ENCODE measurements at regions not wholly inside any gene's neighbourhood (a gene's known extent, or its start where the extent isn't known, plus 50 kb on each side); places are given as distances from the start of the nearest gene placed in this dataset.

DNA sequence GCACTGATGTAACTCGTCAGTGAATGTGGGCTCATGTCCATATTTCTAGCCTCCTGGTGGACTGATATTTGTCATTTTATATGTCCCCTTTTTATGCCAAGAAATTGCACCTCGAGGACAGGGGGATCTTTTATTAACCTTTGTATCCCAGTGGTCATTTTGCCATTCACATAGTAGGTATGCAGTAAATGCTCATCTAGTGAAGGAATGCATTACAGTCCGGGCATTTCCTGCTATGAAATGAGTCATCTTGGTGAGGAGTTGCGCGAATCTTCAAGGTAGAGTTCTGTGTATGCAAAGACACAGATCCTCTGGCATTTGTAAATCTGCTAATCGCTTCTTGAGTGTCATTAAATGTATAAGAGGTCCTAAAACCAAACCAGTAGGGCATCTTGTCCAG is 755.5 kb upstream of the ADAMTS16 start:
- H3K27ac ChIP-seq, result no peak overlapping the region
- H3K4me1 ChIP-seq, result no peaks in the 10 kb centered on the region
- no peaks in the 10 kb centered on the region for H3K36me3 ChIP-seq
- TF ChIP-seq, protein P1, sequence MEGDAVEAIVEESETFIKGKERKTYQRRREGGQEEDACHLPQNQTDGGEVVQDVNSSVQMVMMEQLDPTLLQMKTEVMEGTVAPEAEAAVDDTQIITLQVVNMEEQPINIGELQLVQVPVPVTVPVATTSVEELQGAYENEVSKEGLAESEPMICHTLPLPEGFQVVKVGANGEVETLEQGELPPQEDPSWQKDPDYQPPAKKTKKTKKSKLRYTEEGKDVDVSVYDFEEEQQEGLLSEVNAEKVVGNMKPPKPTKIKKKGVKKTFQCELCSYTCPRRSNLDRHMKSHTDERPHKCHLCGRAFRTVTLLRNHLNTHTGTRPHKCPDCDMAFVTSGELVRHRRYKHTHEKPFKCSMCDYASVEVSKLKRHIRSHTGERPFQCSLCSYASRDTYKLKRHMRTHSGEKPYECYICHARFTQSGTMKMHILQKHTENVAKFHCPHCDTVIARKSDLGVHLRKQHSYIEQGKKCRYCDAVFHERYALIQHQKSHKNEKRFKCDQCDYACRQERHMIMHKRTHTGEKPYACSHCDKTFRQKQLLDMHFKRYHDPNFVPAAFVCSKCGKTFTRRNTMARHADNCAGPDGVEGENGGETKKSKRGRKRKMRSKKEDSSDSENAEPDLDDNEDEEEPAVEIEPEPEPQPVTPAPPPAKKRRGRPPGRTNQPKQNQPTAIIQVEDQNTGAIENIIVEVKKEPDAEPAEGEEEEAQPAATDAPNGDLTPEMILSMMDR (IDR thresholded peaks at IDR 0.05), result no peak
- no peaks in the 10 kb centered on the region for H3K27me3 ChIP-seq
- no peak overlapping the region for H3K4me3 ChIP-seq
- H3K9me3 ChIP-seq, result no peaks in the 10 kb centered on the region
- intact Hi-C loops (cut with DNase I), result no loop called here
- DNase-seq (ENCODE audit: low spot score in 2 of 2), result no peak

DNA sequence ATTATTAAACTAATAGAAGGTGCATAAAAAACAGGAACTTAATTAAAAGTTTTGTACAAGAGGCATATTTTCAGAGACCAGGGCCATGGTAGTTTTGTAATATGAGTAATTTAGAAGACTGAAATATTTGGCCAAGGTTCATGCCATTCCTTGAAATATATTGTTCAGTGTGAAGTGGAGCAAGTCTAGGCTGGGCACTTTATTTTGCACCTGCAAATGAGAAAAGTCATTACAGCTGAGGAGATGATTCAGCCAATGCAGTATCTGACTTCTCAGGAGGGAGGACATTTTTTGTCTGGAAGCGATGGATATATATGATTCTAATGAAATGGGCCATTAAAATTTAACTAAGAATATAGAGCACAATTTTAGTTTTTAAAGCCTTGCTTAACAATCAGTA is 754.0 kb upstream of the ADAMTS16 start:
- Histone ChIP-seq H3K27ac (no peak overlapping the region), H3K36me3 (no peaks in the 10 kb centered on the region), H3K27me3 (no peaks in the 10 kb centered on the region), H3K4me3 (no peak overlapping the region), H3K4me1 (no peaks in the 10 kb centered on the region), H3K9me3 (no peaks in the 10 kb centered on the region)
- intact Hi-C loops (cut with DNase I), result no loop called here
- TF ChIP-seq, protein P1 (IDR thresholded peaks at IDR 0.05), result no peak
- no peak for DNase-seq (ENCODE audit: low spot score in 2 of 2)

DNA sequence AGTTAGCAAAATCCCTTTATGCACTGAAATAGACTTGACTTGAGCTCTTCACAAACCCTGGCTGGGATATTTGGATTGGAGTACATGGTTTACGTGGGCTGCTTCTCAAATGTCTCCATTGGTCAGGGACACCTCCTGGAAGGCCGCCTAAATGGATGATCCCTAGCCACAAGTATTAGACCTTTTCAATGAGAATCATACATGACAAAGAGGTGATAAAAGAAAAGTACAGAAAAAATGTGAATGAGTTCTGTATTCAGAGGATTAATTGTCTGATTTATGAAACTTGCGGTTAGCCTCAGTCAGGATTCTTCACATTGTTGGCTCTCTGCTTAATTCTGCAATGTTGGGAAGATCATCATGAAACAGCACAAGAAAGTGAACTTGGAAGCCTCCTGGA is 752.8 kb upstream of the ADAMTS16 start:
- H3K4me1 ChIP-seq, result no peaks in the 10 kb centered on the region
- no peaks in the 10 kb centered on the region for H3K27me3 ChIP-seq
- H3K9me3 ChIP-seq, result no peaks in the 10 kb centered on the region
- no peaks in the 10 kb centered on the region for H3K36me3 ChIP-seq
- DNase-seq (ENCODE audit: low spot score in 2 of 2), result no peak
- H3K4me3 ChIP-seq, result no peak overlapping the region
- H3K27ac ChIP-seq, result no peak overlapping the region
- intact Hi-C loops (cut with DNase I), result no loop called here
- TF ChIP-seq, protein P1 (IDR thresholded peaks at IDR 0.05), result no peak

- no peak overlapping the region for H3K4me3 ChIP-seq
- TF ChIP-seq, protein P1 (IDR thresholded peaks at IDR 0.05), result no peak
- H3K27me3 ChIP-seq, result no peaks in the 10 kb centered on the region
- no peak for DNase-seq (ENCODE audit: low spot score in 2 of 2)
- no peaks in the 10 kb centered on the region for H3K36me3 ChIP-seq
- no peak overlapping the region for H3K27ac ChIP-seq
- H3K9me3 ChIP-seq, result no peaks in the 10 kb centered on the region
- no peaks in the 10 kb centered on the region for H3K4me1 ChIP-seq
- intact Hi-C loops (cut with DNase I), result no loop called here
Measured at GRCh38 chr5:4395752-4396151, 744.4 kb upstream of the ADAMTS16 start.

DNA sequence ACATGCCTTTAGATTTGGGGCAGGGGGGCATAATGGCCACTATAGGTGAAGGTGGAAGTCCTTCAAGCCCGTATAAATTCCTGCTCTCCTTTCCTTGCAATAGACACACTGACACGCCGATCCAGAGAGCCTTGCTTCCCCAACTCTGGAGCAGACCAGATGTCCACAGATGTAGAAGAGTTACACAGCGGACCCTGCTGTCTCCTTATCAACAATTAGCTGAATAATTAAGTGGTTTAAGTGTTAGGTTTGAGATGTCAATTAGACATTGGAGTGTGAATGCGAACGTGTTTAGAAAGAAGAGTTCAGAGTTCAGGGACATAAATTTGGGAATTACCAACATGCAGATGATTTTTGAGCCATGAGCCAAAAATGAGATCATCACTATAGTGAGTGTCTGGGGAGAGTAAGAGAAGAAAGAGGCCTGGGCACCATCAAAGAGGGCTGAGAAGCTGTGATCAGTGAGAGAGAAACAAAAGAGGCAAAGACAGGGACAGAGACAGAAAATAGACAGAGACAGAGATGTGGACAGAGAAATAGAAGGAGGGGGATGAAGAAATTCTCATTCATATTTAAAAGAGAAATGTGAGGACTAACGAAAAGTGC is 734.4 kb upstream of the ADAMTS16 start:
- no peak for DNase-seq (ENCODE audit: low spot score in 2 of 2)
- no peaks in the 10 kb centered on the region for H3K36me3 ChIP-seq
- H3K27ac ChIP-seq, result no peak overlapping the region
- intact Hi-C loops (cut with DNase I), result no loop called here
- H3K27me3 ChIP-seq, result no peaks in the 10 kb centered on the region
- TF ChIP-seq, protein P1 (IDR thresholded peaks at IDR 0.05), result no peak
- no peak overlapping the region for H3K4me3 ChIP-seq
- H3K4me1 ChIP-seq, result no peaks in the 10 kb centered on the region
- H3K9me3 ChIP-seq, result no peaks in the 10 kb centered on the region

GRCh38 chr5:4410151-4410550 is 730.0 kb upstream of the ADAMTS16 start:
- Histone ChIP-seq H3K36me3 (no peaks in the 10 kb centered on the region), H3K27me3 (no peaks in the 10 kb centered on the region), H3K27ac (no peak overlapping the region), H3K4me1 (no peaks in the 10 kb centered on the region), H3K4me3 (no peak overlapping the region), H3K9me3 (no peaks in the 10 kb centered on the region)
- TF ChIP-seq, protein P1 (IDR thresholded peaks at IDR 0.05), result no peak
- intact Hi-C loops (cut with DNase I), result no loop called here
- no peak for DNase-seq (ENCODE audit: low spot score in 2 of 2)
